ENCODE measurements at regions not wholly inside any gene's neighbourhood (a gene's known extent, or its start where the extent isn't known, plus 50 kb on each side); places are given as distances from the start of the nearest gene placed in this dataset.

DNA sequence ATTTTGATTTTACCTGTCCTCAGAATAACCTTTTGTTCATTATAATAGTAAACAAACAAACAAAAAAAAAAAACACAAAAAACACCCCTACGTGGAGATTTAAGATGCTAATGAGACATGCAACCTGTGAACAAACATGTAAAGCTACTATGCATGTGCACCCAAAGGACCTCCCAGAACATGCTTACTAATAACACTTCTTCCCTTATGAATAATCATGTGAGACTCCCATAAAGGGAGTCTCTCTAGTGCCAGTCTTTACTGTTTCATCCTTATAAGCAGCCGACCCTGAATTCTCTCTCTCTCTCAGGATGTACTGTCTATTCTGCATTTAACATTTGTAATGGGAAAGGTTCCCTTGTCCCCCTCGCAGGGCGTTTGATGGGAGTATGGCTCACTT is 1051.1 kb downstream of the PCDH17 start:
- no peak overlapping the region for H3K4me2 ChIP-seq (ENCODE audit: low read depth, low read length, poor library complexity, severe bottlenecking)
- no peaks in the 10 kb centered on the region for H3K79me2 ChIP-seq (ENCODE audit: insufficient read depth, low read length)
- H3K9me3 ChIP-seq (ENCODE audit: insufficient read depth, low read depth, low read length) = no peaks in the 10 kb centered on the region
- H3K4me3 ChIP-seq (ENCODE audit: low read length, poor library complexity, severe bottlenecking) = no peak overlapping the region
- H3K36me3 ChIP-seq (ENCODE audit: insufficient read depth, low read length) = no peaks in the 10 kb centered on the region
- H4K20me1 ChIP-seq (ENCODE audit: insufficient read depth, low read length, poor library complexity, severe bottlenecking) = no peaks in the 10 kb centered on the region
- H3K9me2 ChIP-seq (replicated peaks; ENCODE audit: low read depth, low read length) = no peaks in the 10 kb centered on the region
- H2AFZ ChIP-seq (ENCODE audit: low read length) = no peak overlapping the region
- TF ChIP-seq EZH2phosphoT487 (IDR thresholded peaks at IDR 0.05; ENCODE audit: borderline replicate concordance) = no peak
- TF ChIP-seq, protein P1, sequence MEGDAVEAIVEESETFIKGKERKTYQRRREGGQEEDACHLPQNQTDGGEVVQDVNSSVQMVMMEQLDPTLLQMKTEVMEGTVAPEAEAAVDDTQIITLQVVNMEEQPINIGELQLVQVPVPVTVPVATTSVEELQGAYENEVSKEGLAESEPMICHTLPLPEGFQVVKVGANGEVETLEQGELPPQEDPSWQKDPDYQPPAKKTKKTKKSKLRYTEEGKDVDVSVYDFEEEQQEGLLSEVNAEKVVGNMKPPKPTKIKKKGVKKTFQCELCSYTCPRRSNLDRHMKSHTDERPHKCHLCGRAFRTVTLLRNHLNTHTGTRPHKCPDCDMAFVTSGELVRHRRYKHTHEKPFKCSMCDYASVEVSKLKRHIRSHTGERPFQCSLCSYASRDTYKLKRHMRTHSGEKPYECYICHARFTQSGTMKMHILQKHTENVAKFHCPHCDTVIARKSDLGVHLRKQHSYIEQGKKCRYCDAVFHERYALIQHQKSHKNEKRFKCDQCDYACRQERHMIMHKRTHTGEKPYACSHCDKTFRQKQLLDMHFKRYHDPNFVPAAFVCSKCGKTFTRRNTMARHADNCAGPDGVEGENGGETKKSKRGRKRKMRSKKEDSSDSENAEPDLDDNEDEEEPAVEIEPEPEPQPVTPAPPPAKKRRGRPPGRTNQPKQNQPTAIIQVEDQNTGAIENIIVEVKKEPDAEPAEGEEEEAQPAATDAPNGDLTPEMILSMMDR (conservative IDR thresholded peaks at IDR 0.05; ENCODE audit: low read length) = no peak
- no peaks in the 10 kb centered on the region for H3F3A ChIP-seq (ENCODE audit: low read depth)
- H3K4me1 ChIP-seq (ENCODE audit: insufficient read depth, low read length, poor library complexity, severe bottlenecking) = no peaks in the 10 kb centered on the region
- no peak overlapping the region for H3K9ac ChIP-seq (ENCODE audit: low read depth, low read length, poor library complexity, severe bottlenecking)
- no peaks in the 10 kb centered on the region for H3K27me3 ChIP-seq (ENCODE audit: insufficient read depth, low read length, poor library complexity, severe bottlenecking)

DNA sequence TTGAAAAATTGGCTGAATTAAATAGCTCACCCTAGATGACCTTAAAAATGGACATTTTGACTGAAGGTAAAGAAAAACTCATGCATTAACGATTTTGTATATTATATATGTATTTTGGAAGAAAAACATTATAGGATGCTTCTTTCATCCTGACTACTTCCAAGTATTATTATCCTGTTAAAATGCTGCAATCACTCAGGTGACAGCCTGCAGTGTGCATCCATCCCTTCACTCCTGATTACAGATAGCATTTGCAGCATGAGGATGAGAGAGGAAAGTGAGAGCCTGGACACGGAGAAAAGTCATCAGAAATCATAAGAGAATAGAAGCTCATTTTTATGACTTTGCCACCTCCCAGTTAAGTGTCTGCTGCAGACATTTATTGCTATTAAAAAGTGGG is 1055.6 kb downstream of the PCDH17 start:
- Histone ChIP-seq H4K20me1 (ENCODE audit: insufficient read depth, low read length, poor library complexity, severe bottlenecking) (no peaks in the 10 kb centered on the region), H3F3A (ENCODE audit: low read depth) (no peaks in the 10 kb centered on the region), H3K27me3 (ENCODE audit: insufficient read depth, low read length, poor library complexity, severe bottlenecking) (no peaks in the 10 kb centered on the region), H3K9me2 (replicated peaks; ENCODE audit: low read depth, low read length) (no peaks in the 10 kb centered on the region), H2AFZ (ENCODE audit: low read length) (no peak overlapping the region), H3K36me3 (ENCODE audit: insufficient read depth, low read length) (no peaks in the 10 kb centered on the region), H3K4me1 (ENCODE audit: insufficient read depth, low read length, poor library complexity, severe bottlenecking) (no peaks in the 10 kb centered on the region), H3K9me3 (ENCODE audit: insufficient read depth, low read depth, low read length) (no peaks in the 10 kb centered on the region), H3K4me3 (ENCODE audit: low read length, poor library complexity, severe bottlenecking) (no peak overlapping the region), H3K4me2 (ENCODE audit: low read depth, low read length, poor library complexity, severe bottlenecking) (no peak overlapping the region), H3K79me2 (ENCODE audit: insufficient read depth, low read length) (no peaks in the 10 kb centered on the region), H3K9ac (ENCODE audit: low read depth, low read length, poor library complexity, severe bottlenecking) (no peak overlapping the region)
- TF ChIP-seq, protein P1 (conservative IDR thresholded peaks at IDR 0.05; ENCODE audit: low read length) = no peak
- TF ChIP-seq EZH2phosphoT487 (IDR thresholded peaks at IDR 0.05; ENCODE audit: borderline replicate concordance) = no peak

DNA sequence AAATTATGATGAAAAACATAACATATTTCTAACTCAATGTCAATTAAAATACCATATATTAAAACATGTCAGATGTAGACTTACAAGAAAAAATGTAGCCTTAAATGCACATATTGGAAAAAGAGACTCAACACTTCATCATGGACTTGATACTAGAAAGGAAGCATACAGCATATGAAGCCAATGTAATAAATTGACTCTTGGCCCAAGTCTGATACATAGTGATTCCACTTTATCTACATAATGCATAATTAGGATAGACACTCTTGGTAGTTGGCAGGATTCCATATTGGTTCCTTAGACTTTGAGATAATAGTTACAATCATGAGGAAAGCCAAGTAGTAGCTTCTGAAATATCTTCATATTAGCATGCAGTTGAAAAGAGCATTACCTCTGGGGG is 1067.0 kb downstream of the PCDH17 start:
- Histone ChIP-seq H2AFZ (ENCODE audit: low read length) (no peak overlapping the region), H3K4me3 (ENCODE audit: low read length, poor library complexity, severe bottlenecking) (no peak overlapping the region), H3F3A (ENCODE audit: low read depth) (no peaks in the 10 kb centered on the region), H3K9me2 (replicated peaks; ENCODE audit: low read depth, low read length) (no peaks in the 10 kb centered on the region), H3K27me3 (ENCODE audit: insufficient read depth, low read length, poor library complexity, severe bottlenecking) (no peaks in the 10 kb centered on the region), H3K4me2 (ENCODE audit: low read depth, low read length, poor library complexity, severe bottlenecking) (no peak overlapping the region), H3K4me1 (ENCODE audit: insufficient read depth, low read length, poor library complexity, severe bottlenecking) (no peaks in the 10 kb centered on the region), H4K20me1 (ENCODE audit: insufficient read depth, low read length, poor library complexity, severe bottlenecking) (no peaks in the 10 kb centered on the region), H3K36me3 (ENCODE audit: insufficient read depth, low read length) (no peaks in the 10 kb centered on the region), H3K9me3 (ENCODE audit: insufficient read depth, low read depth, low read length) (no peaks in the 10 kb centered on the region), H3K9ac (ENCODE audit: low read depth, low read length, poor library complexity, severe bottlenecking) (no peak overlapping the region), H3K79me2 (ENCODE audit: insufficient read depth, low read length) (no peaks in the 10 kb centered on the region)
- TF ChIP-seq, protein P1 (conservative IDR thresholded peaks at IDR 0.05; ENCODE audit: low read length) = no peak
- no peak for TF ChIP-seq EZH2phosphoT487 (IDR thresholded peaks at IDR 0.05; ENCODE audit: borderline replicate concordance)
